HG02678 (cell line): ENCODE measurements at regions not wholly inside any gene's neighbourhood (a gene's known extent, or its start where the extent isn't known, plus 50 kb on each side); places are given as distances from the start of the nearest gene placed in this dataset.
"Not testable (repeated sequence)": the region's sequence is repeated elsewhere in the genome, so short reads cannot be mapped to it uniquely, and the experiment has no call there.

Experiments
- ATAC-seq: cut with Tn5 transposase; IDR thresholded peaks from one replicate; pipeline ENCODE4 v1.9.1; 2021; ENCODE audit warnings: mild to moderate bottlenecking, moderate library complexity; ENCODE audit not compliant: unreplicated experiment

- ATAC-seq = no peak
Observed at GRCh38 chr4:81687471-81687870, 215.8 kb upstream of the RASGEF1B start.

- no peak for ATAC-seq
Observed at GRCh38 chr4:81685104-81685503, 213.4 kb upstream of the RASGEF1B start.

GRCh38 chr4:81684352-81684751 is 212.6 kb upstream of the RASGEF1B start:
- no peak for ATAC-seq

GRCh38 chr4:81682492-81682891 is 210.8 kb upstream of the RASGEF1B start:
- ATAC-seq = no peak

GRCh38 chr4:81679315-81679714 is 207.6 kb upstream of the RASGEF1B start:
- no peak for ATAC-seq

- ATAC-seq = no peak
Observed at GRCh38 chr4:81678801-81679200, 207.1 kb upstream of the RASGEF1B start.

GRCh38 chr4:81676537-81676936 is 204.8 kb upstream of the RASGEF1B start:
- ATAC-seq = no peak

- ATAC-seq = no peak
Observed at GRCh38 chr4:81675791-81676393, 204.2 kb upstream of the RASGEF1B start.

- ATAC-seq = no peak
Observed at GRCh38 chr4:81673961-81674360, 202.3 kb upstream of the RASGEF1B start.

- ATAC-seq = not testable (repeated sequence)
Observed at GRCh38 chr4:81668328-81668727, 196.6 kb upstream of the RASGEF1B start.

- ATAC-seq = no peak
Observed at GRCh38 chr4:81667539-81667938, 195.8 kb upstream of the RASGEF1B start.

- ATAC-seq = no peak
Observed at GRCh38 chr4:81666491-81666890, 194.8 kb upstream of the RASGEF1B start.

GRCh38 chr4:81665649-81666048 is 193.9 kb upstream of the RASGEF1B start:
- no peak for ATAC-seq

- no peak for ATAC-seq
Observed at GRCh38 chr4:81665045-81665444, 193.3 kb upstream of the RASGEF1B start.

- ATAC-seq = no peak
Observed at GRCh38 chr4:81664079-81664478, 192.4 kb upstream of the RASGEF1B start.

- no peak for ATAC-seq
Observed at GRCh38 chr4:81663368-81663767, 191.7 kb upstream of the RASGEF1B start.

GRCh38 chr4:81659051-81659450 is 187.3 kb upstream of the RASGEF1B start:
- ATAC-seq = no peak

GRCh38 chr4:81652069-81652478 is 180.4 kb upstream of the RASGEF1B start:
- no peak for ATAC-seq

GRCh38 chr4:81651243-81651899 is 179.7 kb upstream of the RASGEF1B start:
- ATAC-seq = no peak

- no peak for ATAC-seq
Observed at GRCh38 chr4:81650606-81651242, 179.0 kb upstream of the RASGEF1B start.

GRCh38 chr4:81648576-81649275 is 177.0 kb upstream of the RASGEF1B start:
- peak; percentile 98 for ATAC-seq

GRCh38 chr4:81647388-81647787 is 175.7 kb upstream of the RASGEF1B start:
- ATAC-seq = no peak
